AG08396 (cell line): ENCODE measurements at regions not wholly inside any gene's neighbourhood (a gene's known extent, or its start where the extent isn't known, plus 50 kb on each side); places are given as distances from the start of the nearest gene placed in this dataset.
A peak's percentile ranks its signal among the peaks of the same experiment; 100 is the strongest.
"Not testable (repeated sequence)": the region's sequence is repeated elsewhere in the genome, so short reads cannot be mapped to it uniquely, and the experiment has no call there.

ENCODE experiments used
- DNase-seq: peaks from one replicate; pipeline ENCODE4 v3.0.0; 2012; ENCODE audit warnings: low spot score, mixed read lengths

- DNase-seq = no peak
These were observed 230.8 kb upstream of the DDI1 start for GRCh38 chr11:103805688-103806009.

- peak; percentile 39 for DNase-seq
These were observed 230.1 kb upstream of the DDI1 start for GRCh38 chr11:103806130-103806895.

GRCh38 chr11:103807806-103808205 is 228.6 kb upstream of the DDI1 start:
- no peak for DNase-seq

DNA sequence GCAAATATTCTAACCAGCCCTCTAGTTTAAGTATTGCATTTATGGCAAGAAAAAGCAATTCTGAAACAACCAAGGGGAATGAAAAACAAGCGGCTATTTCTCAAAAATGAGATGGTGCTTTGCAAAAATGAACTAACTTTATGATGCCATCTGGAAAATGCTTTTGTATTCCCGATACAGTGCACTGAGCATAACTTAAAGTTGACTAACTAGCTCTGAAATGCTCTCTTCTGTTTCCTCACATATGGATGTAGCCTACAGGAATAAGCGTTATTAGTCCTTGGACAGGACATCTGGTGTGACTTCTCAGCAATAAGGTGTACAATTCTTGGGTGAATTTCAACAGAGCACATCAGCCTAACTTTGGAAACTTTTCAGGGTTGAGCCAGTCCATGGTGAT is 228.2 kb upstream of the DDI1 start:
- DNase-seq = no peak

- DNase-seq = no peak
These were observed 224.5 kb upstream of the DDI1 start for GRCh38 chr11:103811870-103812455.

DNA sequence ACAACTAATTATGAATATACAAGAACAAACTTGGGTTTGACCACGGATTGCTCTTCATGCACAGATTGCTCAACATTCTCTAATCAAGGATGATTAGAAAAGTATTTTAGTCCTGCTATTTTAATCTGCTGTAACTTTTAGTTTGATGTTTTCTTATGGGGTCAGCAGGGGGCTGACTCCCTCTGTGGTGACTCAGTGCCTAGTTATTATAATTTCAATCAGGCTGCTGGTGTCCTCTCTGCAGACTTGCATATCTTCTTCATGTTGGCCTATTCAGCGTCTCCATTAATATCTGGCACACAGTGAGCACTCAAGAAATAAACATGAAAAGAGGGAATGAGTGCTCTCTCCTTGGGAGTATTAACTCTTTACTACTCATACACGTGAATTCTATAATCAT is 223.8 kb upstream of the DDI1 start:
- DNase-seq = no peak

GRCh38 chr11:103820345-103820744 is 216.1 kb upstream of the DDI1 start:
- not testable (repeated sequence) for DNase-seq

DNA sequence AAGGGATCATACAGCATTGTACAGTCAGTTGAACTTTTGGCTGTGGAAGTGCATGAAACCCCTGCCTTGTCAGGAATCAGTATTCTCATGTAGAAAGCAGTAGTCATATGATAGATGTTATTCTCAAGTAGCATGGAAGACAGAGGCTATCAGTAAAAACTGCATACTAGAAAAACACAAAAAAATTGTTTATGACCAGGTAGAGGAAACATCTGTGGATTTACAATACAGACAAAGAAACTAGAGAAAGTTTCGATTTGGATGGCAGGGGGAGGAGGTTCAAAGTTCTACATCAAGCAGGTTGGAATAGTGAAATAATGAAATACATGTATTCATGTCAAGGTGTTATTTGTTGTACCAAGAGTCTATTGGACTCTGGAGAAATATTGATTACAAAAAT is 212.3 kb upstream of the DDI1 start:
- no peak for DNase-seq

- DNase-seq = no peak
These were observed 211.0 kb upstream of the DDI1 start for GRCh38 chr11:103825469-103825868.

GRCh38 chr11:103826856-103827255 is 209.6 kb upstream of the DDI1 start:
- no peak for DNase-seq

GRCh38 chr11:103829596-103829995 is 206.8 kb upstream of the DDI1 start:
- DNase-seq = no peak

GRCh38 chr11:103830205-103830604 is 206.2 kb upstream of the DDI1 start:
- DNase-seq = no peak

GRCh38 chr11:103832762-103833161 is 203.7 kb upstream of the DDI1 start:
- no peak for DNase-seq

DNA sequence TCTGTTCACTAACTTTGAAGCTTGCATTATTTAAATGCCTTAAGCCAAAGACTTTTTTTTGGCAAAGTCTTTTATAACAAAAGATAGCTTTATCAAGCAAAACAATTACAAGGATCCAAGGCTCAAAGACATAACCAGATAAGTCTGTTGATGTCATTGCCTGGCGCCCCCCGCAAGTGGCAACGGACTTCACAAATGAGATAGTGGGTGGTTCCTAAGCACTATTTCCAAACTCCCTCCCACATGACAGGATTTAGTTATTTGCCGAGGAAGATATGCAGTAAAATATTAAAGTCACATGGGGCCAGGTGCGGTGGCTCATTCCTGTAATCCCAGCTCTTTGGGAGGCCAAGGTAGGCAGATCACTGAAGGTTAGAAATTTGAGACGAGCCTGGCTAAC is 194.2 kb upstream of the DDI1 start:
- DNase-seq = no peak

DNA sequence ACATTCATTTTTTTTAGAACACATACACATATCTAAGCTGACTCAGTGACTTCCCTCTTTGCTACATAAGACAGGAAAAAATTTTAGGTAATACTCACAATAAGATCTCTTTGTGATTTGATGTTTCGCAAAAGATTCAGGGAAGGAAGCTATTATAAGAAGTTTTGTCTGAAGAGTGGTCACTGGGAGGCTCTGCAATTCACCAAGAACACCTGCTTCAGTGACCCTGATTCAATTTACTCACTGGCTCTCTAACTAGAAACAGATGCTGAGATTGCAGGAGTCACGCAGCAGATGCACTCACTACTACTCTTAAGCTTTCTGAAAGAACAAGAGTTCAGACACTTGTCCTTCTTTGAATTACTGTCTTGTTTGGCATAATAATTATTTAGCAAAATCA is 193.6 kb upstream of the DDI1 start:
- peak; percentile 11 for DNase-seq

DNA sequence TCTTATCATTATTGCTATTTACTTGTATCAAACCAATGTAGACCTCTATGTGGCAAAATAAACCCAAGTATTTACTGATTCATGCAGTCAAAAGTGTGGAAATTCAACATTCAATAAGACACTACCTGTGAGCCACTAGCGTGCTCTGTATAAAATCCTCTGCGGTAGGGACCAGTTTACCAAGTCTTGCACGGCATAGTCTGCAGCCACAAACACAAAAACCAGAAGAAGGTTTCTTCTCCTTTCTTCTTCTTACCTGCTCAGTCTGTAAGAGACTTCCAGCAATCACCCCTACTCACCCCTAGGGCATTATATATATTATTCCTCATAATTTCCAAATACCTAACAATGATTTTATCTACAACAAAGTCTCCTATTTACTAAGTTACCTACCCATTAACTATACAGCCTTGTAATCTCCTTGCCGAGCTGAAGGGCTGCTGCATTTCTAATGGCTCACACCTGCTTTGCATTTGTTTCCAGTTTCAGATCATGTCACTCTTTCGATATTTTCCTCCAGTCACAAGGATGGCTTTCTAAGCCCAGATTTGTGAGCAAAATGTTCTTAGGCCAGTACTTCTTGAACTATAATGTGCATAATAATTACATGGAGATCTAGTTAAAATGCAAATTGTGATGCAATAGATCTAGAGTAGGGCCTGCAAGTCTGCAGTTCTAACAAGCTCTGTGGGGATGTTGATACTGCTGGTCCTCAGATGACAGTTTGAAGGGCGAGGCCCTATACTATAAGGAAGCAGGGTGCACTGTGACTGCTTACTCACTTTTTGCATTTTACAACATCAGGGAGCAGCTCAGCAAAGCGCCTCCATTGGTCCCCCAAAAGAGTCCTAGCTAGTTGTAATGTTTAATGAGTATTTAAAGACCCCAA is 191.9 kb upstream of the DDI1 start:
- DNase-seq = no peak

- DNase-seq = no peak
These were observed 191.1 kb upstream of the DDI1 start for GRCh38 chr11:103845331-103845730.

- no peak for DNase-seq
These were observed 187.8 kb upstream of the DDI1 start for GRCh38 chr11:103848686-103849085.

- no peak for DNase-seq
These were observed 187.1 kb upstream of the DDI1 start for GRCh38 chr11:103849366-103849765.

DNA sequence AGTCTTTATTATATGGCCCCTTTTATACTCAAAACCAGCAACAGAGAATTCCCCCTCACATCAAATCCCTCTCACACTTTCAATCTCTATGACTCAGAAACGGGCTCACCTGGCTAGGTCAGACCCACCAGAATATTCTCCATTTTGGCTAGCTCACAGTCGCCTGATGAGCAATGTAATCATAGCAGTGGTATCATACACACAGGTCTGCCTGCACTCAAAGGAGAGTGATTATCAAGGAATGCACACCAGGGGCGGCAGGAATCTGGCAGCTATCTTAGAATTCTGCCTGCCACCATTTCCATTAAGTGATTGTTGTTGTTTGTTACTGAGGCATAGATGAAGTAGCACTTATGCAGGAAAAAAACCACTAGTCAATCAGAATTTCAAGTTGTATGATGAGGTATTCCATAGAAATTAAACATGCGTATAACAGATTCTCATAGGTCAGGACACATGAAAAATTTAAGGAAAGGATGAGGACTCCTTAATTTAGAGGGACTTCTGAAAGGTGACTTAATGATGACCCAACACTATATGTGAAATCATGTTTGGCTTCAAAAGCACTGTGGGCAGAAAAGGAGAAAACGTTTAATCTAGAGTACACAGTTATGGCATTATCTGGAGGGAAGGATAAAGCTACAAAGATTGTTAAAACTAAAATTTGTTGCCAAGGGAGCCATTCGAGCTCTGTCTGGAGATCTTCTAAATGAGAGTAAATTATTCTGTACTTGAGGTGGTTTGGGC is 185.8 kb upstream of the DDI1 start:
- DNase-seq = no peak

- DNase-seq = no peak
These were observed 185.2 kb upstream of the DDI1 start for GRCh38 chr11:103851166-103851651.
